Pons (tissue), 1 donor: ENCODE measurements at regions not wholly inside any gene's neighbourhood (a gene's known extent, or its start where the extent isn't known, plus 50 kb on each side); places are given as distances from the start of the nearest gene placed in this dataset.
"Not testable (repeated sequence)": the region's sequence is repeated elsewhere in the genome, so short reads cannot be mapped to it uniquely, and the experiment has no call there.

ENCODE experiments used
- DNase-seq: peaks from one replicate; pipeline ENCODE4 v3.0.0-alpha.2; 2016; ENCODE audit warnings: low spot score

DNA sequence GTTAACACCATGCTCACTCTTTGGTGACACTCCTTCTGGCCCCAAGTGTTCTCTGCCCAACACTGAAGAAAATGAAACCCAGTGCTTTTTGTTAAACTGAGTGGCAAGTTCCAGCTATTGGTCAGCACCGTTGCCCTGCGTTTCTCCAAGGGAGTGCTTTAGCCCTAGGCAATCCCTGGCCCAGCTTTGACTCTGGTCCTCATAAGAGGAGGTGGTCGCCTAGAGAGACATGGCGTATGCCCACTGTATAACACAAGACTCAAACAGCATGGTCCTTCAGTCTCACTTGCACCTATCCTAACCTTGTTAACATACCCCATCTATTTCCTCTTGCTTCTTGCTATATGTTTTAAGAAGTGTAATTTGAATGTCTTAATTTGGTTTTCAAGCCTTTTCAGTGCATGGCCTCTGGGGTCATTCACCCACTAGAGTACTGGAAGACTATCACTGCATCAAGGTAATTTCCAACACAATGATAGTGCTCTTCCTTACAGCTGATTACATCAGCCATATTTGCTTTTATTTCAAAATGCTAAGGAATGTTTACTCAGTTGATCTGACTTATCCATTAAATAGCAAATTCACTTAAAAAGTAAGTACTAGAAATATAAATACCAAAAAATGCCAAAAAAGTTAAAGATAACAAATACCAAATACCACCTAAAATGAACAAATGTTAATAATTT lies 190.5 kb upstream of the SOX21 start:
- no peak for DNase-seq

- DNase-seq, result no peak
Measured at GRCh38 chr13:94901070-94901469, 188.7 kb upstream of the SOX21 start.

DNA sequence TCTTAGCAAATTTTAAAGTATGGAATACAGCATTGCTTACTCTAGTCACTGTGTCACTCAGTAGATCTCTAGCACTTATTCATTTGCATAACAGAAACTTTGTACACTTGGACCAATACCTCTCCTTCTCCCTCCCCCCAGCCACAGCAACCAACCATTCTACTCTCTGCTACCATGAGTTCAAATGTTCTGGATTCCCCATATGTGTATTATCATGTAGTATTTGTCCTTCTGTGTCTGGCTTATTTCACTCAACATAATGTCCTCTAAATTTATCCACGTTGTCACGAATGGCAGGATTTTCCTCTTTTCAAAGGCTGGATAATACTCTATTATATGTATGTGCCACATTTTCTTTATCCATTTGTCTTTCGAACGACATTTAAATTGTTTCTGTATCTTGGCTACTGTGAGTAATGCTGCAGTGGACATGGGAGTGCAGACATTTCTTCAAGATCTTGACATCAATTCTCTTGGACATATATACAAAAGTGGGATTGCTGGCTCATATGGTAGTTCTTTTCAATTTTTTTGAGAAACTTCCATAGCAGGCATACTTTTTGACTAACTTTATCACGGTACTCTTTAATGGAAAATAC lies 184.5 kb upstream of the SOX21 start:
- no peak for DNase-seq

GRCh38 chr13:94896238-94896637 lies 183.9 kb upstream of the SOX21 start:
- no peak for DNase-seq

DNA sequence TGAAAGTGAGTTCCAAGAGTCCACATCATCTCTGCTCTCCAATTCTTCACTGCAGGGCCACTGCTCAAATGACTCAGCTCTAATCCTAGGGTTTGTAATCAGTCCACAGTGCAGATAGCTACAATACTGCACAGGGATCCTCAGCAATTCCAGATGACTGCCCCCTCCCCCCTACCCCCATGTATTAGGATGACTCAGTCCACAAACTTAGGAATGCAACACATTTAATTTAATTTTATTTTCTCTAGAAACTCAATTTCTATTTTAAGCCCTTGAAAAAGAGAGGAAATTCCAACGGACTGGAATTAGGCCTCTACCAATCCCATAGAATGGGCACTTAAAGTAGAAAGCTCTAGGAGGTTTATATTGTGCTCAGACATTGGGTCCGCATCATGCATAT lies 173.8 kb upstream of the SOX21 start:
- no peak for DNase-seq

- no peak for DNase-seq
Measured at GRCh38 chr13:94880463-94880862, 168.1 kb upstream of the SOX21 start.

DNA sequence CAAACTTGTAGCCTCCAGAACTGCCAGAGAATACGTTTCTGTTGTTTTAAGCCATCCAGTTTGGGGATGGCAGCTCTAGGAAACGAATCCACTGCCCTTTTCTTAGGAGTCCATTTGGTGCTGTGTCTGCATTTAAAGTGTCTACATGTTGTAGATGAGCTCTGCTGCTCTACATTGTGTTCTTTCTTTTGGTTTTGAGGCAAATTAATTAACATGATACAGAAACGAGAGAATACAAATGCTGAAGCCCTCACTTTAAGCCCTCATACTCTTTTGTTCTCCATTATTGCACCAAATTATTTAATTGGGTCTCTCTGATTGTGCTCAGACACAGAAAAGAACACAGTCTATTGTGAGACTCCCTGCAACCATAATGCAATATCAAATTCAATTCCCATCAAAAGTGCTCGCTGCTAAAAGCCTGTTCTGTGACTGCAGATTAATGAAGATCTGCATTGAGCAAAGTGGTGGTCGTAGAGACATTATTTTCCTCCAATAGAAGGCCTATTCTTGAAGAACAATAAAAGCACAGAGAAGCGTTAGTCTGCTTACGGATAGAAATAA lies 166.3 kb upstream of the SOX21 start:
- DNase-seq, result no peak

DNA sequence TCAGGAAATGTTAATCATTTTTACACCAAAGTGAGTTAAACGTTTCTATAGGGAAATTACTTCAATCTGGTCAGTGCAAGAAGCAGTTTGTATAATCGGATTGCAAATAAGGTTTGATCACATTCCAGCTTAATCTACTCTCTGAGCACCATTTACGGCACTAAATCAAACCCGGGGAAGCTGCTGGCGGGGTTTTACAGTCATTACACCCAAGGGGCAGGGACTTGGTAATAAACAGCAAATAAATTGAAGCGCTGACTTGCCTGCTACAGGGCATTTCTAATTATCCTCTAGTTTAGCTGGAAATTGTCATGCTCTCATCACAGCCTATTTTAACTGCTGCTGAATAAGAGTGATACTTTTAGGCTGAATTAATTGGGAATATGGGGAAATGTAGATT lies 152.1 kb upstream of the SOX21 start:
- DNase-seq, result no peak

DNA sequence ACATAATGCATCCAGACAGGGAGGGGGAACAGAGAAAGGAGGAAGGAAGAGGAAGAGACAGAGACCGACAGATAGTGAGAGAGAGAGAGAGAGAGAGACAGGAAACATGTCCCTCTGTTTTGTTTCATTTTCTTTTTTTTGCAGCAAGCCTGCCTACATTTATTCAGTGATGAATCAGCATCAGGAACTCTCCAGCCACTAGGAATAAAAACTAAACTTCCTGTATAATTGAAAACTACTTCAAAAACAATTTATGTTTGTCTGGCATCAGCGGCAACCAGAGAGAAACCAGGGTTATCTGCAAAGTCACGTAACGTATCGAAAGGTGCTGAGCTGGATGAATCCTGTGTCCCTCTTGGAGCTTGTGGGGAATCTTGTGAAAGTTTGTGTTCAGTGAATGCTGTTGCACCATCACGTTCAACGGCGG lies 148.6 kb upstream of the SOX21 start:
- DNase-seq, result no peak

DNA sequence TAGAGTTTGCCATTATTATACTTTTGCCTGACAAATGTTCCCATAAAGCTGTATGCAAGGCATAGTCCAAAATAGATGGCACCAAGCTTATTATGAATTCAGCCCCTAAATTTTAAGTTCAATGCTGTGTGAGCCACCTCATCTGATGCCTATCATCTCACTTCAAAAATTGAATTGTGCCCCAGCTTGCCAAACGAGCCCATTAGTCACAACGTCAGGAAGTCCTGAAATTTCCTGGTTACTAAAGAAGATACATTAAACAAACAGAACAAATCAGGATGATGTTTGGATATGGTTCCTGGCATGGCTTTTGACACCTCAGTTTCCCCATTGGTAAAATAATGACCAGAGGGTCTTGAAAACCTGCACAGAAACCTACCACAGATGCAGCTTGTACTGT lies 147.5 kb upstream of the SOX21 start:
- no peak for DNase-seq

GRCh38 chr13:94859278-94859691 lies 146.9 kb upstream of the SOX21 start:
- peak; percentile 64 for DNase-seq

GRCh38 chr13:94858856-94859255 lies 146.5 kb upstream of the SOX21 start:
- no peak for DNase-seq

- no peak for DNase-seq
Measured at GRCh38 chr13:94854688-94855087, 142.3 kb upstream of the SOX21 start.

- no peak for DNase-seq
Measured at GRCh38 chr13:94851576-94851975, 139.2 kb upstream of the SOX21 start.

- no peak for DNase-seq
Measured at GRCh38 chr13:94849254-94849653, 136.9 kb upstream of the SOX21 start.

DNA sequence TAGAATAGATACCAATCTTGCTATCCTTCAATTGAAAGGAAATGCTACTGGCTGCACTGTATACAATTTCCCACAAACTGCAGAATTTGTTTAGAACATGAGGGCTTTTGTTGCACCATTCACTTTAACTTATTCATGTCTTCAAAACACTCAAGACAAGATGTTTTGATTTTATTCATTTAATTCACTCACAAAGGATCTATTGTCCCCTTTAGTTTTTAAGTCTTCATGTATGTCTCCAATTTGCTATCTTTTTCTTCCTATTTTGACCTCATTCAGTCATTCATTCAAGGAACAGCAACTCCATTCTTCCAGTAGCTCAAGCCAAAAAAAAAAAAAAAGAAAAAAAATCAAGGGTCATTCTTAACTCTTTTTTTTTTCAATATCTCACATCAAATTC lies 130.6 kb upstream of the SOX21 start:
- no peak for DNase-seq

GRCh38 chr13:94837056-94837455 lies 124.7 kb upstream of the SOX21 start:
- DNase-seq, result not testable (repeated sequence)

GRCh38 chr13:94829837-94830365 lies 117.6 kb upstream of the SOX21 start:
- no peak for DNase-seq

DNA sequence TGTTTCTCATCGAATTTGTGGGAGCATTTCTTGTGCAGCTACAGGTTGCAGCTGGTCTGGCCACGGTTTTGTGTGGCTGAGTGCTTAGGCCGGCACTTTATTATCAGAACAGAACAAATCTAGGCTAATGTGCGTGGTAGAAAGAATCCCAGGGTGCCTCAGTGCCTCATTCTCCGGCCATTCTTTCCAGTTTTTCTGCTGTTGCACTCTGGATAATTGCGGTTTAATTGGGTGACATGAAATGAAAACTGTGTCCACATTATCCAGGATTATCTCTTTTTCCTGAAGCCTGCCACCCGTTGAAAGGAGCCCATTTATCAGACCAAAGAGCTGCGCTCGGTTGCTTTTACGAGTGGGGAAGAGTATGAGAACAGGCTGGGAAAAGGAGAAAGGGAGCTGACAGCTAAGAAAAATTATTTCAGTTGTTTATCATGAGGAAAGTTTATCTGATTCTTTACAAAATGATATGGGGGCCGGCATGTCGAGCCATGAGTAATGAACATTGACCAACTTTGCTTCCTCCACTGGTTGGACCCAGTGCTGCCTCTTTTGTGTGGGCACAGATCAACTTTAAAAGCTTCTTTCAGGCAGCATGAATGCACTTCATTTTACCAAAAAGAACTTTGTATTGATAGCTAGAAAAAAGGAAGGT lies 117.0 kb upstream of the SOX21 start:
- no peak for DNase-seq

- DNase-seq, result no peak
Measured at GRCh38 chr13:94827566-94827965, 115.2 kb upstream of the SOX21 start.

- peak; percentile 83 for DNase-seq
Measured at GRCh38 chr13:94825507-94825906, 113.2 kb upstream of the SOX21 start.

DNA sequence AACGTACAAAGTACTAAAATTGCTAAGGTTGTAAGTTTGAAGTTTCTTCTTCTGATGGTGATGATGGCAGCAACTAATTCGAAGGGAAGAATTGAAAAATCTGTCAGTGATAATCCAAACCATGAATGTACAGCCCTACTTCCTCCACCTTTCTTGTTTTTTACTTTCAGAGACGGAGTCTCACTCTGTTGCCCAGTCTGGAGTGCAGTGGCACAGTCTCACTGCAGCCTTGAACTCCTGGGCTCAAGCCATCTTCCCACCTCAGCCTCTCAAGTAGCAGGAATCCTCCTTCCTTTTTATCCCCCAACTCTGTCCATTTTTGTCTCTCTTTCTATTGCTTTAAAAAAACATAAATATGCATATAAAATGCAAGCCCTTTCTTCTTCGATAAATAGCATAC lies 112.3 kb upstream of the SOX21 start:
- no peak for DNase-seq

DNA sequence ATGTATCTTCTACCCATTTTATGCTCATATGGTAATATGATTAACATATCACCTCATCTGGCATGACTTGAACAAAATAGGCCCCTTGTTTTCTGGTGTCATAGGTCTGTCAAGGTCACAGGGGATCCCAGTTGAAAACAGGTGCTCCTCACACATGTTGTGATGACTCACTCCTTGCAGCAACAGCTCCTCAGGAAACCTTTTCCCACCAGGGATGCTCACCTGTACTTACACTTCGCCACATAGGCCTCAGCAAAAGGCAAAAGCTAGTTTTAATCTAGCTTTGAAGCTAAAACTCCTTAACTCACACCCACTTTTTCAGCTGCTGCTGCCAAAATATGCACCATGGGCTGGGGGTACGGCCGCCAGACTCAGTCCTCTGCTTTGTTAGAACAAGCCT lies 110.0 kb upstream of the SOX21 start:
- DNase-seq, result no peak
